Ovary (tissue), 7 donors: ENCODE measurements at regions not wholly inside any gene's neighbourhood (a gene's known extent, or its start where the extent isn't known, plus 50 kb on each side); places are given as distances from the start of the nearest gene placed in this dataset.

Source experiments
- DNase-seq, 5 donors: peaks; one replicate each; pipeline ENCODE4 v3.0.0-alpha.2; 2019 to 2020
- H3K27ac ChIP-seq, 2 donors: fragments of 200-600 bp; one replicate each; pipeline versions ENCODE4 v1.5.1 to v1.8.0; 2019 to 2022
- H3K27me3 ChIP-seq: fragments of 200-600 bp; one replicate; pipeline ENCODE4 v1.8.0; 2022
- H3K36me3 ChIP-seq: fragments of 200-600 bp; sonication (generic); one replicate; pipeline ENCODE4 v1.5.1; 2019
- H3K4me1 ChIP-seq: one replicate; pipeline ENCODE4 v1.8.1; 2013; ENCODE audit warnings: mild to moderate bottlenecking, moderate library complexity; ENCODE audit not compliant: insufficient read depth
- H3K4me3 ChIP-seq: fragments of 200-600 bp; sonication (generic); one replicate; pipeline ENCODE4 v1.5.1; 2017
- H3K9me3 ChIP-seq, 2 donors: fragments of 200-600 bp in 1 of 2; sonication (generic) in 1 of 2; one replicate each; pipeline versions ENCODE4 v1.5.1 to v1.8.1; 2013 to 2019; ENCODE audit warnings: mild to moderate bottlenecking in 1 of 2, moderate library complexity in 1 of 2
- CTCF ChIP-seq, 3 donors: fragments of 450-650 bp in 2 of 3; fragments of 200-600 bp in 1 of 3; IDR thresholded peaks; one replicate each; pipeline versions ENCODE4 v1.5.1 to v1.8.0; 2016 to 2022; ENCODE audit warnings: antibody characterized with exemption in 3 of 3, mild to moderate bottlenecking in 1 of 3
- EP300 ChIP-seq: sonication (generic); formaldehyde crosslinking; IDR thresholded peaks from one replicate; pipeline ENCODE4 v1.6.1; 2017; ENCODE audit warnings: antibody characterized with exemption
- POLR2A ChIP-seq: fragments of 450-650 bp; IDR thresholded peaks from one replicate; pipeline ENCODE4 v1.6.1; 2017; ENCODE audit warnings: antibody characterized with exemption, mild to moderate bottlenecking, moderate library complexity
- WGBS, 3 donors: extraction: QIAGEN DNeasy Blood & Tissue Kit in 1 of 3; methylation state at CpG; one replicate each; pipeline versions ENCODE4 v1.1.5 to v1.1.7; 2013 to 2017; 5-methylcytosine and 5-hydroxymethylcytosine counted together
- intact Hi-C, 4 donors: fragments of 100-400 bp; cut with DNase I; formaldehyde crosslinking; loops; one replicate each; pipeline versions ENCODE4 v1.11.0 to v1.15.1; 2022 to 2023
- donor health status: DM: no; HTN: no; CAD: no; lungs with moderate emphysema.
- donor health status: DM: no; HTN: no; CAD: no.
- donor health status: Bipolar disorder and iron deficiency.
- donor health status: DM: no; HTN: no; CAD: no.
- donor health status: DM: yes; HTN: yes; CAD: no.

- intact Hi-C loops, result no loop called here
Observed at GRCh38 chr15:89405494-89405893, 70.9 kb upstream of the POLG start.

GRCh38 chr15:89404023-89404422 is 69.4 kb upstream of the POLG start:
- DNase-seq, result no peak
- Histone ChIP-seq H3K4me3 (no peak overlapping the region), H3K27ac (no peak overlapping the region), H3K36me3 (no peaks in the 10 kb centered on the region), H3K27me3 (no peaks in the 10 kb centered on the region), H3K9me3 (no peaks in the 10 kb centered on the region), H3K4me1 (no peaks in the 10 kb centered on the region)
- TF ChIP-seq POLR2A (no peak), CTCF (IDR thresholded peaks at IDR 0.05) (no peak)
- intact Hi-C loops, result no loop called here
- 6 to 25% (median 24%) methylated on average over 3 of the region's 3 CpGs for WGBS, 3 donors

More at GRCh38 chr15:89405494-89405893, 70.9 kb upstream of the POLG start:
- Histone ChIP-seq H3K4me3 (no peak overlapping the region), H3K36me3 (no peaks in the 10 kb centered on the region), H3K4me1 (no peaks in the 10 kb centered on the region), H3K27me3 (no peaks in the 10 kb centered on the region), H3K27ac (no peak overlapping the region), H3K9me3 (no peaks in the 10 kb centered on the region)
- TF ChIP-seq POLR2A (no peak), EP300 (no peak), CTCF (IDR thresholded peaks at IDR 0.05) (no peak)
- 8 to 13% (median 11%) methylated on average over 9 of the region's 9 CpGs for WGBS, 3 donors
- no peak for DNase-seq

GRCh38 chr15:89402518-89402805 is 67.8 kb upstream of the POLG start:
- intact Hi-C loops, result no loop called here
- Histone ChIP-seq H3K36me3 (no peaks in the 10 kb centered on the region), H3K9me3 (no peaks in the 10 kb centered on the region), H3K27me3 (no peaks in the 10 kb centered on the region), H3K4me3 (no peak overlapping the region), H3K27ac (no peak overlapping the region), H3K4me1 (no peaks in the 10 kb centered on the region)
- TF ChIP-seq CTCF (IDR thresholded peaks at IDR 0.05) (no peak), POLR2A (no peak), EP300 (no peak)
- DNase-seq, result no peak
- 13 to 21% (median 19%) methylated on average over 1 of the region's 1 CpG for WGBS, 3 donors

- no peaks in the 10 kb centered on the region for H3K9me3 ChIP-seq
- H3K4me1 ChIP-seq, result no peaks in the 10 kb centered on the region
- no peak overlapping the region for H3K27ac ChIP-seq
- DNase-seq, result no peak
- no peak overlapping the region for H3K4me3 ChIP-seq
- H3K36me3 ChIP-seq, result no peaks in the 10 kb centered on the region
- intact Hi-C loops, result no loop called here
- no peak for TF ChIP-seq POLR2A
- TF ChIP-seq EP300, result no peak
- TF ChIP-seq CTCF (IDR thresholded peaks at IDR 0.05), result no peak
- 5 to 8% (median 6%) methylated on average over 12 of the region's 12 CpGs for WGBS, 3 donors
- no peaks in the 10 kb centered on the region for H3K27me3 ChIP-seq
Observed at GRCh38 chr15:89401631-89402517, 67.2 kb upstream of the POLG start.
